Suprapubic skin (tissue), 3 donors: ENCODE measurements at regions not wholly inside any gene's neighbourhood (a gene's known extent, or its start where the extent isn't known, plus 50 kb on each side); places are given as distances from the start of the nearest gene placed in this dataset.

Experiments used
- EP300 ChIP-seq: sonication (generic); formaldehyde crosslinking; IDR thresholded peaks from one replicate; pipeline ENCODE4 v1.6.1; 2017; ENCODE audit warnings: antibody characterized with exemption
- POLR2A ChIP-seq, 2 donors: fragments of 450-650 bp; IDR thresholded peaks; one replicate each; pipeline ENCODE4 v1.6.1; 2017; ENCODE audit warnings: antibody characterized with exemption in 2 of 2, mild to moderate bottlenecking in 2 of 2, moderate library complexity in 2 of 2
- TF ChIP-seq, protein P1 (sequence below), 2 donors: fragments of 200-600 bp in 1 of 2; fragments of 450-650 bp in 1 of 2; sonication (generic) in 1 of 2; IDR thresholded peaks; one replicate each; pipeline ENCODE4 v1.5.1; 2016 to 2019; ENCODE audit warnings: antibody characterized with exemption in 2 of 2, mild to moderate bottlenecking in 1 of 2, moderate library complexity in 1 of 2

DNA sequence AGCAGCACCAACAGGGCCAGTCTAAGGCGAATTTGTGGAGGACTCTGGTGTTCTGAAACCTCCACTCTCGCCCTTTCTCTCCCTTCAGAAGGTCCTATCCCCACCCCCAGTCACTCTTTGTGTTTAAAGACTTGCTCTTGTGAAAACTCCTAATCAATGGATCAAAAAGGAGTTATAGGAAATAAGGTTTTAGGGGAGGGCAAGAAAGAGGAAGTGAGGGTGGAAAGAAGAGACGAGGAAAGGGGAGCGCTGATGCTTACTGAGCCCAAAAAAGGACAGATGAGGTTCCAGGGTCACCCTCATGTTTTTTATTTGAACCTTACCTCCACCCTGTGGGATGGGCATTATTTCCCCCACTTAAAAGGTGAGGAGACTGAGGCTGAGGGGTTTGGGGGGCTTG is 70.0 kb upstream of the SLC6A11 start:
- TF ChIP-seq POLR2A (IDR thresholded peaks at IDR 0.05): no peak
- TF ChIP-seq, protein P1, sequence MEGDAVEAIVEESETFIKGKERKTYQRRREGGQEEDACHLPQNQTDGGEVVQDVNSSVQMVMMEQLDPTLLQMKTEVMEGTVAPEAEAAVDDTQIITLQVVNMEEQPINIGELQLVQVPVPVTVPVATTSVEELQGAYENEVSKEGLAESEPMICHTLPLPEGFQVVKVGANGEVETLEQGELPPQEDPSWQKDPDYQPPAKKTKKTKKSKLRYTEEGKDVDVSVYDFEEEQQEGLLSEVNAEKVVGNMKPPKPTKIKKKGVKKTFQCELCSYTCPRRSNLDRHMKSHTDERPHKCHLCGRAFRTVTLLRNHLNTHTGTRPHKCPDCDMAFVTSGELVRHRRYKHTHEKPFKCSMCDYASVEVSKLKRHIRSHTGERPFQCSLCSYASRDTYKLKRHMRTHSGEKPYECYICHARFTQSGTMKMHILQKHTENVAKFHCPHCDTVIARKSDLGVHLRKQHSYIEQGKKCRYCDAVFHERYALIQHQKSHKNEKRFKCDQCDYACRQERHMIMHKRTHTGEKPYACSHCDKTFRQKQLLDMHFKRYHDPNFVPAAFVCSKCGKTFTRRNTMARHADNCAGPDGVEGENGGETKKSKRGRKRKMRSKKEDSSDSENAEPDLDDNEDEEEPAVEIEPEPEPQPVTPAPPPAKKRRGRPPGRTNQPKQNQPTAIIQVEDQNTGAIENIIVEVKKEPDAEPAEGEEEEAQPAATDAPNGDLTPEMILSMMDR (IDR thresholded peaks at IDR 0.05): no peak
- no peak for TF ChIP-seq EP300
